Neural cell (in vitro differentiated cells): ENCODE measurements at regions not wholly inside any gene's neighbourhood (a gene's known extent, or its start where the extent isn't known, plus 50 kb on each side); places are given as distances from the start of the nearest gene placed in this dataset.

Experiments
- H2AFZ ChIP-seq: fragments of 200-600, 300-800 bp; sonication (generic), shearing (Covaris generic); 2 replicates; pipeline ENCODE4 v1.6.0; 2014; ENCODE audit warnings: low read depth, mild to moderate bottlenecking, antibody characterized with exemption, low read length, moderate library complexity
- H3F3A ChIP-seq: fragments of 200-600 bp; shearing (Covaris generic); 2 replicates; pipeline ENCODE4 v1.6.1; 2016; ENCODE audit warnings: mild to moderate bottlenecking, moderate library complexity, mixed read lengths, antibody characterized with exemption, low read length; ENCODE audit not compliant: insufficient read depth, poor library complexity, severe bottlenecking
- H3K27ac ChIP-seq: fragments of 200-600, 300-800 bp; sonication (generic), shearing (Covaris generic); 2 replicates; pipeline ENCODE4 v1.5.1; 2014; ENCODE audit warnings: mild to moderate bottlenecking, low read length, moderate library complexity
- H3K27me3 ChIP-seq: fragments of 300-800, 200-600 bp; sonication (generic), shearing (Covaris generic); 2 replicates; pipeline ENCODE4 v1.6.0; 2014; ENCODE audit warnings: mild to moderate bottlenecking, low read depth, low read length, moderate library complexity; ENCODE audit not compliant: insufficient read depth
- H3K36me3 ChIP-seq: fragments of 300-800, 200-600 bp; sonication (generic), shearing (Covaris generic); 2 replicates; pipeline ENCODE4 v1.5.1; 2014; ENCODE audit warnings: mild to moderate bottlenecking, antibody characterized with exemption, low read length, moderate library complexity; ENCODE audit not compliant: insufficient read depth
- H3K4me2 ChIP-seq: fragments of 300-800, 200-600 bp; sonication (generic), shearing (Covaris generic); 2 replicates; pipeline ENCODE4 v1.6.0; 2014; ENCODE audit warnings: mild to moderate bottlenecking, low read length
- H3K4me3 ChIP-seq: fragments of 300-800, 200-600 bp; sonication (generic), shearing (Covaris generic); 2 replicates; pipeline ENCODE4 v1.5.1; 2014; ENCODE audit warnings: mild to moderate bottlenecking, low read length, moderate library complexity
- H3K79me2 ChIP-seq: fragments of 200-600 bp; shearing (Covaris generic); replicated peaks from 2 replicates; pipeline ENCODE4 v1.6.0; 2014; ENCODE audit warnings: mild to moderate bottlenecking, low read length, moderate library complexity; ENCODE audit not compliant: insufficient read depth
- H3K9ac ChIP-seq: fragments of 300-800, 200-600 bp; sonication (generic), shearing (Covaris generic); 2 replicates; pipeline ENCODE4 v1.6.1; 2016; ENCODE audit warnings: mild to moderate bottlenecking, low read length, mixed read lengths
- H3K9me2 ChIP-seq: fragments of 200-600 bp; shearing (Covaris generic); 2 replicates; pipeline ENCODE4 v1.6.1; 2016; ENCODE audit warnings: mild to moderate bottlenecking, low read length, mixed read lengths; ENCODE audit not compliant: insufficient read depth
- H3K9me3 ChIP-seq: fragments of 200-600, 300-800 bp; sonication (generic), shearing (Covaris generic); 2 replicates; pipeline ENCODE4 v1.6.1; 2016; ENCODE audit warnings: mild to moderate bottlenecking, mixed run types, low read length, moderate library complexity, mixed read lengths
- H4K20me1 ChIP-seq: fragments of 200-600 bp; shearing (Covaris generic); 2 replicates; pipeline ENCODE4 v1.6.1; 2016; ENCODE audit warnings: mild to moderate bottlenecking, mixed run types; ENCODE audit not compliant: insufficient read depth
- EP300 ChIP-seq: fragments of 450-650 bp; conservative IDR thresholded peaks from 2 replicates; pipeline ENCODE4 v1.6.1; 2014; ENCODE audit warnings: antibody characterized with exemption, mild to moderate bottlenecking, moderate library complexity; ENCODE audit not compliant: poor library complexity, severe bottlenecking
- EZH2 ChIP-seq: fragments of 200-600, 300-800 bp; shearing (Covaris generic), sonication (generic); IDR thresholded peaks from 2 replicates; pipeline ENCODE4 v1.6.1; 2014; ENCODE audit warnings: antibody characterized with exemption, low read length, borderline replicate concordance, mild to moderate bottlenecking; ENCODE audit not compliant: insufficient read depth, poor library complexity, severe bottlenecking
- MXI1 ChIP-seq: fragments of 450-650 bp; conservative IDR thresholded peaks from 2 replicates; pipeline ENCODE4 v1.6.1; 2014; ENCODE audit warnings: antibody characterized with exemption, mild to moderate bottlenecking; ENCODE audit not compliant: poor library complexity, severe bottlenecking
- POLR2AphosphoS5 ChIP-seq: IDR thresholded peaks from 2 replicates; pipeline ENCODE4 v1.6.1; 2012
- RAD21 ChIP-seq: fragments of 450-650 bp; conservative IDR thresholded peaks from 2 replicates; pipeline ENCODE4 v1.6.1; 2014; ENCODE audit warnings: antibody characterized with exemption, mild to moderate bottlenecking, moderate library complexity
- SMC3 ChIP-seq: fragments of 450-650 bp; conservative IDR thresholded peaks from 2 replicates; pipeline ENCODE4 v1.6.1; 2014; ENCODE audit warnings: antibody characterized with exemption, mild to moderate bottlenecking, moderate library complexity; ENCODE audit not compliant: poor library complexity
- TAF1 ChIP-seq: IDR thresholded peaks from 2 replicates; pipeline ENCODE4 v1.6.1; 2012; ENCODE audit warnings: low read depth
- TF ChIP-seq, protein P1 (sequence below): IDR thresholded peaks from 2 replicates; pipeline ENCODE4 v1.6.1; 2012; ENCODE audit warnings: borderline replicate concordance
- TF ChIP-seq, protein P2 (sequence below): fragments of 450-650 bp; IDR thresholded peaks from 2 replicates; pipeline ENCODE4 v1.5.1; 2014; ENCODE audit warnings: antibody characterized with exemption, mild to moderate bottlenecking, moderate library complexity; ENCODE audit not compliant: poor library complexity, severe bottlenecking

DNA sequence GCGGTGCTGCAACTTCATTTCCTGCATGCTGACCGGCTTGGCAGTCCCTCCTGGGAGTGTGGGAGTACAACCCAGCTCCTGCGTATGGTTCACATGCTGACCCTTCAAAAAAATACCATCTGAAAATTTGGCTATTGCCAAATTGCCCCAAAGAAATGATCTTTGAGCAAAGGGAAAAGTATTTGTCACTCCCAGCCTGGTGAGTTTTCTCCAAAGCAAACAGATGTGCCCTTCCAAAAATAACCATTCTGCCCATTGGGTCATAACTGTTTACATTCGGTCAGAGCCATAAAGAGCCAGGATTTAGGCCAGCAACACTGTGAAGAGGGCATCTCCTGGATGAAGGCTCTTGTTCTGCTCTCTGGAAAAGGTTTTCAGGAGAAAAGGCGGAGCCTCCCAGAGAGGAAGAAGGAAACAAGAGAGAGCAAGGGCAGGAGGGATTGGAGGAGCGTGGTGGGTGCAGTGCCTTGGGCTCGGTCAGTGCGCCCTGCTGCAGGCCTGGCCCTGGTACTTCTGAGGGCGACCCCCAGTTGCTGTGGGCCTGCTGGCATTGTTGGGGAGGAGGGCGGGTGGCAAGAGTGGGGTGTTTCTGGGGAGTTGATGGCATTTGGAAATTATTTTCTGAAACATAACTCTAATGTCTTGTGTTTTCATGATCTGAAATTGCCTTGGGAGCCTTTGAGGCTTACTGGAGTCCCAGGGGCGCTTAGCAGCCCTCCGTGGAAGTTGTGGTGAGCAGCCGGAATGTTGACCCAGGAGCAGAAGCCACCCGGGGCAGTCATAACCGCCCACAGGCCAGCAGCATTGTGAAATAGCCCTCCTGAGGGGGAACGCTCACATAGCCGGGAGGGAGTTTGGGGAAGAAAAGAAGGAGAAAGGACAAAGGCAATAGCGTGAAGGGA, 248.4 kb downstream of the MYLK4 start:
- Histone ChIP-seq H2AFZ (no peak overlapping the region), H4K20me1 (no peaks in the 10 kb centered on the region), H3K27ac (no peak overlapping the region), H3K4me2 (no peak overlapping the region), H3K9ac (no peak overlapping the region), H3K9me2 (no peaks in the 10 kb centered on the region), H3K4me3 (no peak overlapping the region), H3K79me2 (no peaks in the 10 kb centered on the region), H3K9me3 (no peaks in the 10 kb centered on the region), H3F3A (no peaks in the 10 kb centered on the region), H3K36me3 (no peaks in the 10 kb centered on the region), H3K27me3 (no peaks in the 10 kb centered on the region)
- TF ChIP-seq SMC3, result no peak
- TF ChIP-seq, protein P1, sequence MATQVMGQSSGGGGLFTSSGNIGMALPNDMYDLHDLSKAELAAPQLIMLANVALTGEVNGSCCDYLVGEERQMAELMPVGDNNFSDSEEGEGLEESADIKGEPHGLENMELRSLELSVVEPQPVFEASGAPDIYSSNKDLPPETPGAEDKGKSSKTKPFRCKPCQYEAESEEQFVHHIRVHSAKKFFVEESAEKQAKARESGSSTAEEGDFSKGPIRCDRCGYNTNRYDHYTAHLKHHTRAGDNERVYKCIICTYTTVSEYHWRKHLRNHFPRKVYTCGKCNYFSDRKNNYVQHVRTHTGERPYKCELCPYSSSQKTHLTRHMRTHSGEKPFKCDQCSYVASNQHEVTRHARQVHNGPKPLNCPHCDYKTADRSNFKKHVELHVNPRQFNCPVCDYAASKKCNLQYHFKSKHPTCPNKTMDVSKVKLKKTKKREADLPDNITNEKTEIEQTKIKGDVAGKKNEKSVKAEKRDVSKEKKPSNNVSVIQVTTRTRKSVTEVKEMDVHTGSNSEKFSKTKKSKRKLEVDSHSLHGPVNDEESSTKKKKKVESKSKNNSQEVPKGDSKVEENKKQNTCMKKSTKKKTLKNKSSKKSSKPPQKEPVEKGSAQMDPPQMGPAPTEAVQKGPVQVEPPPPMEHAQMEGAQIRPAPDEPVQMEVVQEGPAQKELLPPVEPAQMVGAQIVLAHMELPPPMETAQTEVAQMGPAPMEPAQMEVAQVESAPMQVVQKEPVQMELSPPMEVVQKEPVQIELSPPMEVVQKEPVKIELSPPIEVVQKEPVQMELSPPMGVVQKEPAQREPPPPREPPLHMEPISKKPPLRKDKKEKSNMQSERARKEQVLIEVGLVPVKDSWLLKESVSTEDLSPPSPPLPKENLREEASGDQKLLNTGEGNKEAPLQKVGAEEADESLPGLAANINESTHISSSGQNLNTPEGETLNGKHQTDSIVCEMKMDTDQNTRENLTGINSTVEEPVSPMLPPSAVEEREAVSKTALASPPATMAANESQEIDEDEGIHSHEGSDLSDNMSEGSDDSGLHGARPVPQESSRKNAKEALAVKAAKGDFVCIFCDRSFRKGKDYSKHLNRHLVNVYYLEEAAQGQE, result no peak
- TF ChIP-seq MXI1, result no peak
- no peak for TF ChIP-seq TAF1
- no peak for TF ChIP-seq RAD21
- no peak for TF ChIP-seq EZH2
- no peak for TF ChIP-seq EP300
- no peak for TF ChIP-seq POLR2AphosphoS5
- TF ChIP-seq, protein P2, sequence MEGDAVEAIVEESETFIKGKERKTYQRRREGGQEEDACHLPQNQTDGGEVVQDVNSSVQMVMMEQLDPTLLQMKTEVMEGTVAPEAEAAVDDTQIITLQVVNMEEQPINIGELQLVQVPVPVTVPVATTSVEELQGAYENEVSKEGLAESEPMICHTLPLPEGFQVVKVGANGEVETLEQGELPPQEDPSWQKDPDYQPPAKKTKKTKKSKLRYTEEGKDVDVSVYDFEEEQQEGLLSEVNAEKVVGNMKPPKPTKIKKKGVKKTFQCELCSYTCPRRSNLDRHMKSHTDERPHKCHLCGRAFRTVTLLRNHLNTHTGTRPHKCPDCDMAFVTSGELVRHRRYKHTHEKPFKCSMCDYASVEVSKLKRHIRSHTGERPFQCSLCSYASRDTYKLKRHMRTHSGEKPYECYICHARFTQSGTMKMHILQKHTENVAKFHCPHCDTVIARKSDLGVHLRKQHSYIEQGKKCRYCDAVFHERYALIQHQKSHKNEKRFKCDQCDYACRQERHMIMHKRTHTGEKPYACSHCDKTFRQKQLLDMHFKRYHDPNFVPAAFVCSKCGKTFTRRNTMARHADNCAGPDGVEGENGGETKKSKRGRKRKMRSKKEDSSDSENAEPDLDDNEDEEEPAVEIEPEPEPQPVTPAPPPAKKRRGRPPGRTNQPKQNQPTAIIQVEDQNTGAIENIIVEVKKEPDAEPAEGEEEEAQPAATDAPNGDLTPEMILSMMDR, result no peak

DNA sequence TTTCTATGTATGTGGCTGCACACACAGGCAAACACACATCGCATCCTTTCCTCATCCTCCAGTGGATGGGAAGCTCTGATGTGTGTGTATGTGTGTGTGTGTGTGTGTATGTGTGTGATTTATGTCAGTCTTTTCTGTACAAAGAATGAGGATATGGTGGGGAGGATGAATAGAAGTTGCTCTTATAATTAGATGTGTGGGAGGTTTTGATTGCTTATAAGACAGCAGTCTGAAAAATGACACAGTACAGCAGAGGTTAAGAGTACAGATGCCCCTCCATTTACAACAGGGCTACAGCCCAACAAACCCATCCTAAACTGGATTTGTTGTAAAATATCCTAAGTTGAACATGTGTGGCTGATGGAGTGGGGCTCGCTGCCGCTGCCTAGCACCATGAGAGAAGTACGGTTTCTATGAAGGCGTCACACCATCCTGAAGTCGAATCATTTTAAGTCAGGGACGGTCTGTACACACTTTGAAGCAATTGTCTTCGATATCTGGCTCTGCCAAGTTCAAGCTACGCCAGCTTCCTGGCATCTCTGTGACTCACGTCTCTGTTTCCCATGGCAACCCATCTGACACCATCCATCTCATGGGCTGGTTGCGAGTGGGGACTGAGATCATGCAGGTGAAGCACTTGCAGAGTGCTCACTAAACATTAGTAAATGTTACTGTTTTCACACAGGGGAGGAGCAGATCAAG, 252.6 kb downstream of the MYLK4 start:
- Histone ChIP-seq H3K4me3 (no peak overlapping the region), H3K27ac (no peak overlapping the region), H3K9me2 (no peaks in the 10 kb centered on the region), H3K27me3 (no peaks in the 10 kb centered on the region), H3K4me2 (no peak overlapping the region), H4K20me1 (no peaks in the 10 kb centered on the region), H3K9ac (no peak overlapping the region), H3K9me3 (no peaks in the 10 kb centered on the region), H3K79me2 (no peaks in the 10 kb centered on the region), H2AFZ (no peak overlapping the region), H3F3A (no peaks in the 10 kb centered on the region), H3K36me3 (no peaks in the 10 kb centered on the region)
- TF ChIP-seq EZH2 (no peak), MXI1 (no peak), TAF1 (no peak)
- TF ChIP-seq, protein P1, result no peak
